Mammary epithelial cell (primary cell): ENCODE measurements at regions not wholly inside any gene's neighbourhood (a gene's known extent, or its start where the extent isn't known, plus 50 kb on each side); places are given as distances from the start of the nearest gene placed in this dataset.

Experiments used
- CTCF ChIP-seq, 2 donors: IDR thresholded peaks in 1 of 2; conservative IDR thresholded peaks in 1 of 2; 2 replicates each; pipeline ENCODE4 v1.5.1; 2011 to 2012; ENCODE audit warnings: inconsistent platforms in 2 of 2, low read length in 2 of 2, mild to moderate bottlenecking in 2 of 2, control low read depth in 1 of 2, low read depth in 1 of 2; ENCODE audit not compliant: insufficient read depth in 1 of 2; ENCODE audit errors: extremely low read depth in 1 of 2
- EZH2 ChIP-seq: IDR thresholded peaks from 2 replicates; pipeline ENCODE4 v1.6.1; 2012; ENCODE audit warnings: low read length, inconsistent platforms, borderline replicate concordance

GRCh38 chr5:44539602-44539919 is 150.3 kb upstream of the FGF10 start:
- TF ChIP-seq CTCF (conservative IDR thresholded peaks at IDR 0.05 in 1 of 2, IDR thresholded peaks at IDR 0.05 in 1 of 2; ENCODE audit: extremely low read depth in 1 of 2, insufficient read depth in 1 of 2, low read depth in 1 of 2, low read length in 2 of 2) = no peak
- no peak for TF ChIP-seq EZH2
